ENCODE measurements at regions not wholly inside any gene's neighbourhood (a gene's known extent, or its start where the extent isn't known, plus 50 kb on each side); places are given as distances from the start of the nearest gene placed in this dataset.

GRCh38 chr5:68886814-68887213 is 207.0 kb upstream of the SLC30A5 start:
- TF ChIP-seq, protein P1, sequence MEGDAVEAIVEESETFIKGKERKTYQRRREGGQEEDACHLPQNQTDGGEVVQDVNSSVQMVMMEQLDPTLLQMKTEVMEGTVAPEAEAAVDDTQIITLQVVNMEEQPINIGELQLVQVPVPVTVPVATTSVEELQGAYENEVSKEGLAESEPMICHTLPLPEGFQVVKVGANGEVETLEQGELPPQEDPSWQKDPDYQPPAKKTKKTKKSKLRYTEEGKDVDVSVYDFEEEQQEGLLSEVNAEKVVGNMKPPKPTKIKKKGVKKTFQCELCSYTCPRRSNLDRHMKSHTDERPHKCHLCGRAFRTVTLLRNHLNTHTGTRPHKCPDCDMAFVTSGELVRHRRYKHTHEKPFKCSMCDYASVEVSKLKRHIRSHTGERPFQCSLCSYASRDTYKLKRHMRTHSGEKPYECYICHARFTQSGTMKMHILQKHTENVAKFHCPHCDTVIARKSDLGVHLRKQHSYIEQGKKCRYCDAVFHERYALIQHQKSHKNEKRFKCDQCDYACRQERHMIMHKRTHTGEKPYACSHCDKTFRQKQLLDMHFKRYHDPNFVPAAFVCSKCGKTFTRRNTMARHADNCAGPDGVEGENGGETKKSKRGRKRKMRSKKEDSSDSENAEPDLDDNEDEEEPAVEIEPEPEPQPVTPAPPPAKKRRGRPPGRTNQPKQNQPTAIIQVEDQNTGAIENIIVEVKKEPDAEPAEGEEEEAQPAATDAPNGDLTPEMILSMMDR (IDR thresholded peaks at IDR 0.05; ENCODE audit: low read depth, low read length): no peak
- TF ChIP-seq POLR2A (IDR thresholded peaks at IDR 0.05; ENCODE audit: extremely low read depth, insufficient read length): no peak
